ENCODE measurements at regions not wholly inside any gene's neighbourhood (a gene's known extent, or its start where the extent isn't known, plus 50 kb on each side); places are given as distances from the start of the nearest gene placed in this dataset.

GRCh38 chr21:27171707-27172106, 204.8 kb upstream of the ADAMTS5 start:
- TF ChIP-seq CTCF (conservative IDR thresholded peaks at IDR 0.05; ENCODE audit: low read length) (no peak), EZH2phosphoT487 (IDR thresholded peaks at IDR 0.05; ENCODE audit: borderline replicate concordance) (no peak)

All from Loucy (cell line).